HFFc6 (cell line): ENCODE measurements at regions not wholly inside any gene's neighbourhood (a gene's known extent, or its start where the extent isn't known, plus 50 kb on each side); places are given as distances from the start of the nearest gene placed in this dataset.
"Not testable (repeated sequence)": the region's sequence is repeated elsewhere in the genome, so short reads cannot be mapped to it uniquely, and the experiment has no call there.

Experiments
- DNase-seq: peaks from one replicate; pipeline ENCODE4 v3.0.0-alpha.2; 2018
- H3K27ac Mint-ChIP-seq: 2 replicates; pipeline ENCODE4 v1.8.0; 2020; ENCODE audit warnings: mild to moderate bottlenecking, mixed read lengths
- H3K27me3 Mint-ChIP-seq: 2 replicates; pipeline ENCODE4 v1.8.0; 2021; ENCODE audit warnings: mild to moderate bottlenecking, moderate library complexity, mixed read lengths; ENCODE audit not compliant: insufficient read depth
- H3K36me3 Mint-ChIP-seq: 2 replicates; pipeline ENCODE4 v1.8.0; 2021; ENCODE audit warnings: low read depth, mixed read lengths
- H3K4me1 Mint-ChIP-seq: 2 replicates; pipeline ENCODE4 v1.8.0; 2020; ENCODE audit warnings: low read depth, mixed read lengths
- H3K4me3 Mint-ChIP-seq: 2 replicates; pipeline ENCODE4 v1.8.0; 2020; ENCODE audit warnings: mild to moderate bottlenecking, moderate library complexity, mixed read lengths
- H3K9me3 Mint-ChIP-seq: 2 replicates; pipeline ENCODE4 v1.8.0; 2020; ENCODE audit warnings: mild to moderate bottlenecking, mixed read lengths
- TF ChIP-seq, protein P1 (sequence below): fragments of 200-600 bp; sonication (generic); IDR thresholded peaks from 2 replicates; pipeline ENCODE4 v1.5.0; 2021; ENCODE audit warnings: antibody characterized with exemption, mild to moderate bottlenecking

DNA sequence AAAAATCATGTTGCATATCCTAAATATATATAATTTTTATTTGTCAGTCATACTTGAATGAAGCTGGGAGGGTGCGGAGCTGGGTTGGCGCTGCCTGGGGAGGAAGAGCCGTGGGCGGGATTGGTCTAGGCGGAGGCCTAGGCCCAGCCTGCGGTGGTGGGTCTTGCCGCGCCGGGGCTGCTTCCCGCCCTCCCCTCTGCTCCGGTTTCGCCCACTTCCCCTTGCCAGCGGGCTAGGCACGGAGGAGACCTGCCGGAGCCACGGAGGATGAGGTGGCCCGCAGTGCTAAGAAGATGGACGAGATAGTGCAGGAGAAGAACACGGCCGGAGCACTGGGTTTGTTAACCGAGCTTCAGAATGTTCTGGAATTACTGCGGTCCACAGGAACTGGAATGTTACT, 54.0 kb upstream of the IGFBPL1 start:
- Mint-ChIP-seq H3K4me3 (no peak overlapping the region), H3K27ac (no peak overlapping the region), H3K4me1 (no peaks in the 10 kb centered on the region), H3K27me3 (peaks cover 5% of the 10 kb centered on the region), H3K36me3 (no peaks in the 10 kb centered on the region), H3K9me3 (peaks cover 4% of the 10 kb centered on the region; the same call in 1 of the 2 replicates)
- DNase-seq = no peak
- TF ChIP-seq, protein P1, sequence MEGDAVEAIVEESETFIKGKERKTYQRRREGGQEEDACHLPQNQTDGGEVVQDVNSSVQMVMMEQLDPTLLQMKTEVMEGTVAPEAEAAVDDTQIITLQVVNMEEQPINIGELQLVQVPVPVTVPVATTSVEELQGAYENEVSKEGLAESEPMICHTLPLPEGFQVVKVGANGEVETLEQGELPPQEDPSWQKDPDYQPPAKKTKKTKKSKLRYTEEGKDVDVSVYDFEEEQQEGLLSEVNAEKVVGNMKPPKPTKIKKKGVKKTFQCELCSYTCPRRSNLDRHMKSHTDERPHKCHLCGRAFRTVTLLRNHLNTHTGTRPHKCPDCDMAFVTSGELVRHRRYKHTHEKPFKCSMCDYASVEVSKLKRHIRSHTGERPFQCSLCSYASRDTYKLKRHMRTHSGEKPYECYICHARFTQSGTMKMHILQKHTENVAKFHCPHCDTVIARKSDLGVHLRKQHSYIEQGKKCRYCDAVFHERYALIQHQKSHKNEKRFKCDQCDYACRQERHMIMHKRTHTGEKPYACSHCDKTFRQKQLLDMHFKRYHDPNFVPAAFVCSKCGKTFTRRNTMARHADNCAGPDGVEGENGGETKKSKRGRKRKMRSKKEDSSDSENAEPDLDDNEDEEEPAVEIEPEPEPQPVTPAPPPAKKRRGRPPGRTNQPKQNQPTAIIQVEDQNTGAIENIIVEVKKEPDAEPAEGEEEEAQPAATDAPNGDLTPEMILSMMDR = no peak

DNA sequence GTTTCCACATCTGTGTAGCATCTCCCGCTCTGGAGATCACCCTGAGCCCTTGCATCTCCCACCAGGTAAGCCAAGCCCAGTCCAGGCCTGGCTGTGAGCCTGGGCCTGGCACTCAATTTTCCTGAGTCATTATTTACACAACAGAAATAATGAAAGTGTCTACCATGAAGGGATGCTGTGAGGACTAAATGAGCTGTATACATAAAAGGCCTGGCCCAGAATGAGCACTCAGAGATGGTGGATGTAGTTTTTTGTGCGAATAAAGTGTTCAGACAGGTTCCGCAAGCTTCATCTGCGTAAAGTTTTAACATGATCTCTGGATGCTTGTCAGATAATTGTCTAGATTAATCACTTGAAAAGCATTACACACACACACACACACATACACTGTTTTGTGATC, 50.2 kb upstream of the IGFBPL1 start:
- H3K27ac Mint-ChIP-seq = not testable (repeated sequence)

More for the DNA sequence above, 50.2 kb upstream of the IGFBPL1 start:
- H3K4me3 Mint-ChIP-seq, H3K4me1 Mint-ChIP-seq, H3K36me3 Mint-ChIP-seq, DNase-seq, H3K9me3 Mint-ChIP-seq, H3K27me3 Mint-ChIP-seq: not testable (repeated sequence)
